Embryonic facial prominence (tissue), 1 donor: ENCODE measurements at regions not wholly inside any gene's neighbourhood (a gene's known extent, or its start where the extent isn't known, plus 50 kb on each side); places are given as distances from the start of the nearest gene placed in this dataset.
"Not testable (repeated sequence)": the region's sequence is repeated elsewhere in the genome, so short reads cannot be mapped to it uniquely, and the experiment has no call there.

ENCODE experiments used
- DNase-seq: peaks from one replicate; pipeline ENCODE4 v3.0.0-alpha.2; 2016; ENCODE audit errors: extremely low spot score

DNA sequence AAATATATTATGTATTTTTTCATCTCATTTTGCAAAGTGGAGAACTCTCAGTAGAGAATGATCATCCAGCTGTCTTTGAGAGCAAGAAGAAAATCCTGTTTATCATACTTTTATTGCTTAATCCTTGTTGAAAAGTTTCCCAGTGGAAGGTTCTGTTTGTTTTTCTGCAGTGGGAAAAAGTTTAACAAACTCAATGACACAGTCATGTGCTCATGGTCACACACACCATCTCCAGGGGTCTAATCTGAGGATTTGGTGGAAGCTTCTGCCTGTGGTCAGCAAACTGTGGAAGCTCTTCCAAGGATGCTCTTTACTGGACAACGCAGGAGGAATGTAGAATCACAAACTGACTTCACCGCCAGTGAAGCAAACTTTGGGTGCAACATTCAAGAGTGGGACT lies 1003.9 kb downstream of the SORCS3 start:
- DNase-seq, result no peak

DNA sequence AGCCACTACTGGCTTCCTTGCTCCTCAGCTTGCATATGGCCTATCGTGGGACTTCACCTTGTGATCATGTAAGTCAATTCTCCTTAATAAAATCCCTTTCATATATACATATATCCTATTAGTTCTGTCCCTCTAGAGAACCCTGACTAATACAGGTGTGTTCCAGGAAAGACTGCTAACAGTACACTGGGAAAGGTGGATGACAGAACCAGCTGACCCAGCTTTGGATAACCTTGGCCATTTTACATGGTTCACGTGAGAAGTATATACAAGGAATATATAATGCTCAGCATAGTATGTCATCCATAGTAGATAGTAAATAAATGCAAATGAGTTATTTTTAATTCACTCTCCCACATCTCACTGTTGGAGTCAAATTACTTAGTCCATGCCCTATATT lies 1003.5 kb downstream of the SORCS3 start:
- no peak for DNase-seq

DNA sequence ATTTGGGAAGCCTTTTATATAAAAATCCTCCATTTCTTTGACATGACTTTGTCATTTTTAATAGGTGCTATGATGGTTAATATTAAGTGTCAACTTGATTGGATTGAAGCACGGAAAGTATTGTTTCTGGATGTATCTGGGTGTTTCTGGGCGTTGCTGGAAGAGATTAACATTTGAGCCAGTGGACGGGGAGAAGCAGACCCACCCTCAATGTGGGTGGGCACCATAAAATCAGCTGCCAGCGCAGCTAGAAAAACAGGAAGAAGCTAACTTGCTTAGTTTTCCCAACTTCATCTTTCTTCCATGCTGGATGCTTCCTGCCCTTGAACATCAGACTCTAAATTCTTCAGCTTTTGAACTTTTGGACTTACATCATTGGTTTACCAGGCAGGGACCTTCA lies 1003.0 kb downstream of the SORCS3 start:
- DNase-seq, result no peak

DNA sequence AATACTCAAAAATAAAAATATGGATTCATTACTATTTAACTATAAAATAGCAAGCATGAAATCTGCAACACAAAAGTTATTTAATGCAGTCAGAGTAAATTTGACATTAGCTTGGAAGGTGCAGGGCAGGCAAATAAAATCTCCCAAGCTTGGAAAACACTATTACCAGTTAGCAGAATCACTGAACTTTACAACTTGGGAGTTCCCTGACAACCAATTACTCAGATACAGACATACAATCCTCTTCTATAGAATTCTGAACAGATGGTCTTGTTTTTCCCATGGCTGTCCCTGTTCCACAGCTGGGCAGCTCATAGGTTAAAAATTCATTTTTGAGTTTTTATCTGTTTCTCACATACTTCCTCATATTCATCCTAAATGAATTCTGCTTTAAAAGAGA lies 1002.6 kb downstream of the SORCS3 start:
- no peak for DNase-seq

DNA sequence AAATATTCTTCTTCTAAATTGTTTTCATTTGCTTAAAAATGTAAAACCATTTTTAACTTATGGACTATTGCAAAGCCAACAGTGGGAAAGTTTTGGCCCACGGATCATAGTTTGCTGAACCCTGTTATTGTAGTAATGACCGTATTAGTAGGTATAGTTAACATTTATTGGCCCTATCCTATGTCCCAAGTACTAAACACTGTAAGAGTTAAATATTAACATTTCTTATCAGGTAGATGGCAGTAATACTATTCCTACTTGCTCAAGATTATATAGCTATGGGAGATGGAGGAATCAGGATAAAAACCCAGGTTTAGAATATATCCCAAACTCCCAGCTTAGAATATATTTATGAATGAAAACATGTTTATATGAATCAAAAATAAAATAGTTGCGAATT lies 993.2 kb downstream of the SORCS3 start:
- no peak for DNase-seq

DNA sequence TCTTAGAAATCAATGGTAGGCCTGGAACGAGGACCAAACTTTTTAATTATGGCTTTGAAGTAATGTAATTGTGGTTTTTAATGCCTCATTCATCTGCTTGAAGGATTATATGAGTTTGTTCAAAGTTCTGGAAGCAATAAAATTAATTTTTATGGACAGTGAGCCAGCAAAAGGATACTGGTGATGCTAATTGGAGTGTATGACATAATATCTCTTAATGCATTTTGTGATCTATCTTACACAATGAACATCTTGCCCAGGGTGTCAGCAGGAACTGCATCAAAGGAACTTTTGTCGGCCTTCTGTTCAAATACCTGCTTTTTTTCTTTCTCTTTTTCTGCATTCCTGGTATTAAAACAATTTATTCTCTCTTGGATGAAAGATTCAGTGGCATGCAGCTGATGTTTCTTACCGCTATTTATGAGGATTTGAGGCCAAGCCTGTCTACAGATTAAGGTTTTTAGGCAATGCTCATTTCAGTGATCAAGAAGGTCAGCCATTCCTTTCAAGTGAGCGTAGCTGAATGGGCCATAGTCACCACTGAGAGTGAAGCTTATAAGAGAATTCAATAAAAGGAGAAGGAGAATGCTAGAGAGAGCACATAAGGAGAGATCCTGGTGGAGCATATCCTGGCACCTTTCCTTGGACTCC lies 974.8 kb downstream of the SORCS3 start:
- DNase-seq, result no peak

DNA sequence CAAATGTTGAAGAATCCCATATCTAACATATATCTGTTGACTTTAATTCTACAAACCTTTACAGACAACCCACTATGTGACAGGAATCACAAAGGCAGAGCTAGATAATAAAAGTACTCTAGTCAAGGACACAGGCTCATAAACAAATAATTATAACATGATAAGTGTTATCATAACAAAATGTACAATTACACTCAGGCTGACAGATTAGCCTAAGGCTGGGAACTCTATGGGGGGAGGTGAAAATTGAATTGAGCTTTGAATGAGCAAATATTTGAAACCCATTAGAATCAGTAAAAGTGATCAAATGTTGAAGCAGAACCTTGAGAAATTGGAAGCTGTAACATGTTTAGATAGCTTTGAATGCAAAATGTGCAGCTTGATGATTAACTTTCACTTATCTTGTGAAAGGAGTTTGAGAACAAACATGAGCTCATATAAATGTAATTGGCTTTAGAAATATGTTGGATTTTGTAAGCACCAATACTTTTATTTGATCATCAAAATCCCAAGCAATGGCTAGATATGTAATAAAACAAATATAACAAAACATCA lies 970.2 kb downstream of the SORCS3 start:
- no peak for DNase-seq

DNA sequence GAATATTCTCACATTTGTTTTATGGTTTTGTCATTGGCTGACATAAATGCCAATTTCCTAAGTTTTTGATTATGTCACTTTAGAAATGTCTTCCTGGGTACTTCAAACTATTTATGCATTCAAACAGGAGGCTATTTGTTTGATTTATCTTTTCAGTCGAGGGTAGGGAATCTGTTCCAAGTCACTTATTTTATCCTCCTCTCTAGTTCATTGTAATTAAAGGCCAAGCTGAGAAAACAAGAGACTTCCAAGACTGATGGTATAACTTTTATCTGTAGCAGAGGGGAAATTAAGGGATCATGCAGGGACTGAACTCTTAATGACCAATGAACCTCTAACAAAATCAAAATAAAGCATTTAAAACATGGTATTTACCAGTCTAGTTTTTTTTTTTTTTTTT lies 968.4 kb downstream of the SORCS3 start:
- no peak for DNase-seq

DNA sequence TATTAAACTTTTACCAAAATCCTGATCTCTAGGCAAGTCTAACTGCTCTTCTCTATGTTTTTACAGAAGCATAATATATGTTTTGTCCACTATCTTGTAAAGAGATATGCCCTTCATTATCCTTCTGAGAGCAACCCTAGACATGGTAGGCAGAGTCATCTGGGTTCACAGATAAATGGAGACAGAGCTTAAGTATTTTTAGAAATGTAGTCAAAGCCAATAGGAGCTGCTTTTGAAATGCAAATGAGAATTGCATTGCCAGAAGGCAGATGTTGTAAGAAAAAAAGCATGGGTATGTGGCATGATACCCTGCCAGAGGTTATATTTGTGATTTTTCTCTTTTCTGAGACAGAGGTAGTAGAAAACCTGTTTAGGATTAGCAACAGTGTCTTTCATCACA lies 964.8 kb downstream of the SORCS3 start:
- DNase-seq, result no peak

DNA sequence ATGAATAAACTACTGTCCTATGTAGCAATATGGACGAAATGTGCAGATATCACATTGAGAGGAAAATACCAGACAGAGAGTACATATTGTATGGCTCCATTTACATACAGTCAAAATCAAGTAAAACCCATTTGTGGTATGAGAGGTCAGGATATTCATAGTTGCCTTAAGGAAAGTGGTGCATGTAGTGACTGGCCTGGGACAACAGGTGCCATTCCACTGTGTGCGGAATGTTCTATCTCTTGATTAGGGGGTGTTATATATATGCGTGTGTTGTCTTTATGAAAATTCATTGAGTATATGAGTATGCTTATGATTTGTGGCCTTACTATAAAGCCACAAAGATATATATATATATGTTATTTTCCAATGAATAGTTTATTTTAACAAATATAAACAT lies 964.0 kb downstream of the SORCS3 start:
- no peak for DNase-seq

DNA sequence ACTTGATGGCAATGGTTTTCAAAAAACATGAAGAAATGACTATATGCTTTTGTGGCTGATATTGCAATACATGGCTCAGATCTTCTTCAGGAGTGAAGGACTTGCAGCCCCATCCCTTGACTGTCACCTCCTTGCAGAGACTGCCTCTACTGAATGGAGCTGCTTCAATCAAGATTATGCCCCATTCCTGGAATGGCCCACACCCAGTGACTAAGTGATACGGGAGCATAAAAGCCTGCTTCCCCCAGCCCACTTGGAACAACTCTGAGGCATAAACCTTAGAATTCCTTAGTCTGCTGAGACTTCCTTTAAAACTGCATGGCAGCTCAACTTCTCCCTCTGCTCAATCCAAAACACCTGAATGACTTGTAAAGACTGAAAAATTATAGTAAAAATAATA lies 957.1 kb downstream of the SORCS3 start:
- no peak for DNase-seq

DNA sequence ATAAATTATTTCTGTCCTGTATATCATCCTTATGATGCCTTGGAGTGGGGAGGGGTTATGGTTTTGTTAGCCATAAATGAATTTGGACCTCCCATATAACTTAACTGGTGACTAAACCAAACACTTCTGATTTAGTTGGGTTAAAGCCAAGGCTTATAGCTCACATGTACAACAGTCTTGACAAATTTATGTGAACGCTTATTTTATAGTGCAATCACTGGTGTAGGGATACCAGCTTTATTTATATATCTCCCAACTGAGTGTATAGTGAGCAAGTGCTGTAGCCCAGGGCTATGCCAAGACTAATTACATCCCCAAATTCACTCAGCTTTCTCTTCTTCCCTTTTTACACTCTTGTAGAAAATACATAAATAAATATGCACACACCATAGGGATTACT lies 956.2 kb downstream of the SORCS3 start:
- DNase-seq, result no peak

DNA sequence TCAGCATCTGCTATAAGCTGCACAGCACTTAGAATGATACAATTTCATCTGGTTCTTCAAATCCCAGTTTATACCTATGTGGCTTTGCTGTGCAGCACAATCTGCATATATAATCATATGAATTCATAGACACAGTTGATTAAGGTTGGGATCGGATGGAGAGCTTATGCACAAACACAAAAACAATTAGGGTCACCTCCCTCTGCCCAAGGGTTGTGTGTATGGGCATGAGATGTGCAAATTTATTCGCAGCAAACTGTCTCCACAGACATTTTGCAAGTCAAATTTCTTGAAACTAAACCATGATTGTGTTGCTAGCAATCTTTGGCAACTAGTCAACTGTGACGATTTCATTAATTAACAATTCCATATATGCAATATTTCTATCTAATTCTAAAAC lies 955.7 kb downstream of the SORCS3 start:
- DNase-seq, result no peak

DNA sequence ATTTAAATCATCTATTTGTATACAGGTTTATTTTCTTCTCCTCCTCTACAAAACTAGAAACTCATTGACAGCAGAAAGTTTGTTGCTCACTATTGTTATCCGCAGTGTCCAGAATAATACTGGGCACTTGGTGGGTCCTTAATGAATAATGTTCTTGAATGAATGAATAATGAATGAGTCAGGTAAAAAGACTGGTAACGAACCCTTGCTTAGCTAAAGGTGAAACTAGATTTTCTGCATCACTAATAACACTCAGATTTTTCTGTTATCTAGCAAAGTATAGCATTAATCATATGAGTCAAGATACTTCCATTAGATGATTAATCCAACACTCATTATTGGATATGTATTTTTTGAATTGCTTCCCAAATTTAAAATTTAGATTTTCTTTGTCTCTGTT lies 953.2 kb downstream of the SORCS3 start:
- DNase-seq, result no peak

DNA sequence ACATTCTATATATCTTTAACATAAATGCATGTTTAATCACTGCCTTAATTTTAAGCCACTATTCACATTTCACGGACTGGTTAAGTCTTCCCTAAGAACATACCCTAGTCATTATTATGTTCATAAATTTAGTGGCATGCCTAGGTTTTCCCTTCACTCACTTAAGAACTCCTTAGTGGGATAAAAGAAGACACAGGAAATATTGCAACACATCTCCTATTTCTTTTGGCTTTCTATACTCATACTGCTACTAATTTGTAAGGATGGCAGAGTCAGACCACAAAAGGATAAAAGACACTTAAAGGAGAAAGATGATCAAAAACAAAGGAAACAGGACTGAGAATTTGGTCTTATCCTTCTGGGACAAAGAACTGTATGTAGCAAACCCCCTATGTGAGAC lies 951.4 kb downstream of the SORCS3 start:
- no peak for DNase-seq

DNA sequence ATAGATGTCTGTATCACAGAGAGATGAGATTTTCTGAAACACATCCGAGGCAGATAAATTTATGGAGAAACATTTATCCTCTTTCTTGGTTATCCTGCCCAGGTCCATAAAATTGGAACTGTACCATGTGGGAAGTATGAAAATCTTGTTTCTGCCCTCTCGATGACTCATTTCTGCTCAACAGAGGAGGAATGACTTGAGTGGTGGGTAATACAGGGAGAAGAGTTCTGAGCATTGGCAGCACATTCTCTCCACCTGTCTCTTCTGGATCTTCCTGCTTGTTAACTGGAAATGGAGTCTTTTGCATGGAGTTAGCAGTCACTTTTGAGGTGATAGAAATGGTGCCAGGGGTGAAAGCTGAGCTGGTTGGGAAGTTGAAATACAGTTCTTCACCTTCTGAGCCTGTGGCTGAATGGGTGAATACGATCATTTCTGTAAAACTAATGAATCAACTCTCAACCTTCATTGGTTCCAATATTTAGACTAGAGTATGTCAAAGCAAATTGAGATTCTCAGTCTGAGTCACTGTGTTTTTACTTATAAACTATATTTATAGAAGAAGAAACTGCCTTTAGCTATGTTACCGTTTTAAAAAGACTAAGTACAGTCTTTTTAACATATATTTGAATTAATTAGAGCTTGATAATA lies 945.5 kb downstream of the SORCS3 start:
- DNase-seq, result no peak

DNA sequence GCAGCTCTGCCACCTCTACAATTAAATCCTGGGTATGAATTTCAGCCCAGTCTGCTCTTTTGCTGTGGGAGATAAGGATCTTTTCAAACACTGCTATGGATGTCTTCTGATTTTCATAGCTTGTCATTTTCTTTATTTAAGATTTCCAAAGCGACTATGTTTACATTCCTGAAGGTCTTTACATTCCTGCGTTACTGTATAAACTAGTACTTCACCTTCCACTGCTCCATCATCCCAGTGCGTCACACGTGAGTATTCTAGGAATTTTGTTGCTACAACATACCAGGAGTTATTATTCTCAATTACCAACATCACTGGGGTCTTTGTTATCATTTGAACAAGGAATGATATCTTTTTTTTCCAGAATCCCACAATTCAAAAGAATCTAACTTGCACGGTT lies 944.7 kb downstream of the SORCS3 start:
- DNase-seq, result no peak

DNA sequence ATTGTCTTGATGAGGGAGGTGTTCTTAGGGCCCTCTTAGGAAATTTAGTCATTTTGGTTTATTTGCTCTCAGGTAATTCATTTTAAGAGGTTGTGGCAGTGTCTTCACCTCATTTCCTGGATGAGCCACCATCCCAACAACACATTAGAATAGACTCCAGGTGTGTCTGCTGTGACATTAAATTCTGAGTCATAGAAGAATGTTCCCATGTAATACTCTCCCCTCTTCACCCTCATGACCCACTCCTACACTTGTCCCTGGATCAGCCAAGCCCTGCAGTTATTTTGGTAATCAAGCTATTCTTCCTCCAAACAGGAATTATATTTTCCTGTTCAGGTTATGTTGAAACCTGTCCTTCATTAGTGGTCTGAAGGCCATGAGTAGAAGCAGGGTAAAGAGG lies 944.1 kb downstream of the SORCS3 start:
- DNase-seq, result no peak

DNA sequence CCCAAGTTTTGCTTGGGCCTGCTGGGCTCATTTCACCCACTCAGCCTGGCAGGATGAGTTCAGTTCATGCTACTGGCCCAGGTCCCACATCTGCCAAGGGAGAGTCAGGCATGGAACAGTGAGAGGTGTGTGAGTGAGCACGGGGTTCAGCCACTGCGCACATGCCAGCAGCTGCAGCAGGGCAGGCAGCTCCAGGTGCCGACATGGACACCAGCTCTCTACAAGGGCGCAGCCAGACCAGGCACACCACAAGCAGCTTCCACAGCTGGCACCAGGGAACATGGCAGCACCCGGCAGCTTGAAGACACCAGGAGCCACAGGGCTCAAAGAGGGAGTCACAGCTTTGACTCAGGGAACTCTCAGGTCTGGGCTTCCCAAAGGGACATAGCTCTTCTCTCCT lies 938.0 kb downstream of the SORCS3 start:
- DNase-seq, result no peak

DNA sequence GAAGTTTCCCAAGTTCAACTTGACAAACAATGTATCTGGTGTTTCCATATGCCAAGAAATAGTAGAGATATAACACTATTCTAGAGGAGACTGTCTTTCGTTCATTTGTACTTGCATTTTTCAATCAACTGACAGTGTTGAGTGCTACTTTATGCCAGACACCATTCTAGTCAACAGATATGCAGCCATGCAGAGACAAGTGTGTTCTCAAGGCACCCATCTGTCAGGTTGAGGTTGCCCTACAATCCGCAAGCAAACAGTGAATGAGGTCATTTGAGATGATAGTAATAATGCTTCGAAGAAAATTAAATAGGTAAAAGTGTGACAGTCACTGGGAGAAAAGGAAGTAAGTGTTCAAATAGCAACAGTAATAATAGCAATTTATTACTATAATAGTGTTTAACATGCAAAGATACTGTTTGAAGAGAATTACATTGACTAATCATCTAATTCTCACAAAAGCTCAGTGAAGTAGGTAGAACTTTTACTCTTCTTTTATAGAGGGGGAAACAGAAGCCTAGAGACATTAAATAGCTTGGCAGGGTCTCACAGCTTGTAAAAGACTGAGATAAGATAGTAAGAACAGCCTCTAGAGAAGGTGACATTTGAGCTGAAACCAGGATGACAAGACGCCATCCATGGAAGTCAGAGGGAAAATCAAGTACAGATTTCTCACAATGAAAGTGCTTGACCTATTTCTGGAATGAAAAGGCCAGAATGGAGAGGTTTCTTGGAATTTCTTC lies 936.9 kb downstream of the SORCS3 start:
- DNase-seq, result no peak

DNA sequence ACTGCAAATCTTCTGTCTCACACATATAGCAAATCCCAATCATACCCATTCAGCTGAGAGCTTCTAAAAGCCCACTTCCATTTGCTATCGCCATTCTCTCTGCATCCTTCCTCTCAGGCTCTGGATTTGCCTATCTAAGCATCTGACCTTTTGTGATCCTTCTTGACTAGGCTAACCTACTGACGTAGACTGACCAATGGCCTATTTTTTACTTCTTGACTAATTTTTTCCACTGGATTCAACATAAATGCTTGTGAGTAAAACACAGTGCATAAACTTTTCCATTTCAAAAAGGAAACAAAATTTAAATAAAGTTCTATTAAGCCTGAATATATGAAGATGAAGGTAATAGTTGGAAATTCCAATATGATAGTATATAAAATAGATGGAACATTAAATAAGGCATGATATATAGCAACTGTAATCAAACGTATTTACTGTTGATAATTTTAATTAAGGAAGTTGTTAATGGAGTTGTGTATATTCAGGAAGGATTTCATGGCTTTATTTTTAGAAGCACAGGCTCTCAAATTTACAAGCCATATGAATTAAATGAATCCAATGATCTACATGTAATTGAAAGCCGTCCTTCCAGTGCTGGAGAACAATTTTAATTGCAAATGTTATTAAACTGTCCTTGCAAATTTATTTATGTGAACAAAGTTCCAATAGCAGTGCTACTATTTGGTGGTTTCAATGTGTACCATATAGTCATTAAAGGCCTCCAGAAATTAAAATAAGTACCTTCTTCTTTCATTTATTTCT lies 918.4 kb downstream of the SORCS3 start:
- DNase-seq, result no peak

DNA sequence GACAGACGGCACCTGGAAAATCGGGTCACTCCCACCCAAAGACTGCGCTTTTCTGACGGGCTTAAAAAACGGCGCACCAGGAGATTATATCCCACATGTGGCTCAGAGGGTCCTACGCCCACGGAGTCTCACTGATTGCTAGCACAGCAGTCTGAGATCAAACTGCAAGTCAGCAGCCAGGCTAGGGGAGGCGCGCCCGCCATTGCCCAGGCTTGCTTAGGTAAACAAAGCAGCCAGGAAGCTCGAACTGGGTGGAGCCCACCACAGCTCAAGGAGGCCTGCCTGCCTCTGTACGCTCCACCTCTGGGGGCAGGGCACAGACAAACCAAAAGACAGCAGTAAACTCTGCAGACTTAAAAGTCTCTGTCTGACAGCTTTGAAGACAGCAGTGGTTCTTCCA lies 909.4 kb downstream of the SORCS3 start:
- not testable (repeated sequence) for DNase-seq
